ENCODE measurements at regions not wholly inside any gene's neighbourhood (a gene's known extent, or its start where the extent isn't known, plus 50 kb on each side); places are given as distances from the start of the nearest gene placed in this dataset.

DNA sequence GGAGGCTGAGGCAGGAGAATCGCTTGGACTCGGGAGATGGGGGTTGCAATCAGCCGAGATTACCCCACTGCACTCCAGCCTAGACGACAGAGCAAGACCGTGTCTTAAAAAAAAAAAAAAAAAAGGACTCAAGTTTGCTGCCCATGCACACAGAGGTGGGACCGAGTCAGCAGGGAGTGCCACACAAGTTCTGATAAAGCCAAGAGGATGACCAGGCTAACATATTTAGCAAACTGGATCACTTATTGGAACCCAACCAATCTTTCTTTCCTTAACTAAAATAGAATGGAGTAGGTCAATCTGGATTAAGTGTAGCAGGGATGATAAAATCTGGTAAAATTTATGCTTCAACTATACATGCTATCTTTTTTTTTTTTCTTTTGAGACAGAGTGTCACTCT is 190.4 kb upstream of the FOXN3 start:
- TF ChIP-seq, protein P1, sequence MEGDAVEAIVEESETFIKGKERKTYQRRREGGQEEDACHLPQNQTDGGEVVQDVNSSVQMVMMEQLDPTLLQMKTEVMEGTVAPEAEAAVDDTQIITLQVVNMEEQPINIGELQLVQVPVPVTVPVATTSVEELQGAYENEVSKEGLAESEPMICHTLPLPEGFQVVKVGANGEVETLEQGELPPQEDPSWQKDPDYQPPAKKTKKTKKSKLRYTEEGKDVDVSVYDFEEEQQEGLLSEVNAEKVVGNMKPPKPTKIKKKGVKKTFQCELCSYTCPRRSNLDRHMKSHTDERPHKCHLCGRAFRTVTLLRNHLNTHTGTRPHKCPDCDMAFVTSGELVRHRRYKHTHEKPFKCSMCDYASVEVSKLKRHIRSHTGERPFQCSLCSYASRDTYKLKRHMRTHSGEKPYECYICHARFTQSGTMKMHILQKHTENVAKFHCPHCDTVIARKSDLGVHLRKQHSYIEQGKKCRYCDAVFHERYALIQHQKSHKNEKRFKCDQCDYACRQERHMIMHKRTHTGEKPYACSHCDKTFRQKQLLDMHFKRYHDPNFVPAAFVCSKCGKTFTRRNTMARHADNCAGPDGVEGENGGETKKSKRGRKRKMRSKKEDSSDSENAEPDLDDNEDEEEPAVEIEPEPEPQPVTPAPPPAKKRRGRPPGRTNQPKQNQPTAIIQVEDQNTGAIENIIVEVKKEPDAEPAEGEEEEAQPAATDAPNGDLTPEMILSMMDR (IDR thresholded peaks at IDR 0.05; ENCODE audit: poor library complexity, severe bottlenecking) = no peak
- TF ChIP-seq EZH2 (IDR thresholded peaks at IDR 0.05; ENCODE audit: borderline replicate concordance, insufficient read depth, low read length, poor library complexity, severe bottlenecking) (no peak), MXI1 (conservative IDR thresholded peaks at IDR 0.05; ENCODE audit: poor library complexity, severe bottlenecking) (no peak), RAD21 (conservative IDR thresholded peaks at IDR 0.05) (no peak)
- TF ChIP-seq, protein P2, sequence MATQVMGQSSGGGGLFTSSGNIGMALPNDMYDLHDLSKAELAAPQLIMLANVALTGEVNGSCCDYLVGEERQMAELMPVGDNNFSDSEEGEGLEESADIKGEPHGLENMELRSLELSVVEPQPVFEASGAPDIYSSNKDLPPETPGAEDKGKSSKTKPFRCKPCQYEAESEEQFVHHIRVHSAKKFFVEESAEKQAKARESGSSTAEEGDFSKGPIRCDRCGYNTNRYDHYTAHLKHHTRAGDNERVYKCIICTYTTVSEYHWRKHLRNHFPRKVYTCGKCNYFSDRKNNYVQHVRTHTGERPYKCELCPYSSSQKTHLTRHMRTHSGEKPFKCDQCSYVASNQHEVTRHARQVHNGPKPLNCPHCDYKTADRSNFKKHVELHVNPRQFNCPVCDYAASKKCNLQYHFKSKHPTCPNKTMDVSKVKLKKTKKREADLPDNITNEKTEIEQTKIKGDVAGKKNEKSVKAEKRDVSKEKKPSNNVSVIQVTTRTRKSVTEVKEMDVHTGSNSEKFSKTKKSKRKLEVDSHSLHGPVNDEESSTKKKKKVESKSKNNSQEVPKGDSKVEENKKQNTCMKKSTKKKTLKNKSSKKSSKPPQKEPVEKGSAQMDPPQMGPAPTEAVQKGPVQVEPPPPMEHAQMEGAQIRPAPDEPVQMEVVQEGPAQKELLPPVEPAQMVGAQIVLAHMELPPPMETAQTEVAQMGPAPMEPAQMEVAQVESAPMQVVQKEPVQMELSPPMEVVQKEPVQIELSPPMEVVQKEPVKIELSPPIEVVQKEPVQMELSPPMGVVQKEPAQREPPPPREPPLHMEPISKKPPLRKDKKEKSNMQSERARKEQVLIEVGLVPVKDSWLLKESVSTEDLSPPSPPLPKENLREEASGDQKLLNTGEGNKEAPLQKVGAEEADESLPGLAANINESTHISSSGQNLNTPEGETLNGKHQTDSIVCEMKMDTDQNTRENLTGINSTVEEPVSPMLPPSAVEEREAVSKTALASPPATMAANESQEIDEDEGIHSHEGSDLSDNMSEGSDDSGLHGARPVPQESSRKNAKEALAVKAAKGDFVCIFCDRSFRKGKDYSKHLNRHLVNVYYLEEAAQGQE (IDR thresholded peaks at IDR 0.05; ENCODE audit: borderline replicate concordance) = no peak

Data from neural cell (in vitro differentiated cells).